Motor neuron (in vitro differentiated cells): ENCODE measurements at regions not wholly inside any gene's neighbourhood (a gene's known extent, or its start where the extent isn't known, plus 50 kb on each side); places are given as distances from the start of the nearest gene placed in this dataset.
A peak's percentile ranks its signal among the peaks of the same experiment; 100 is the strongest.
"Not testable (repeated sequence)": the region's sequence is repeated elsewhere in the genome, so short reads cannot be mapped to it uniquely, and the experiment has no call there.

Experiments
- ATAC-seq, 8 experiments: fragments of 200-7000 bp; cut with Tn5 transposase; replicated peaks in 6 of 8; 2 replicates each; pipeline ENCODE4 v1.8.0; 2021; ENCODE audit warnings: mild to moderate bottlenecking in 8 of 8, moderate library complexity in 8 of 8
- H3K27ac ChIP-seq, 2 donors: fragments of 250-450 bp; sonication (Bioruptor Pico); 2 replicates each; pipeline ENCODE4 v1.9.0; 2021; ENCODE audit warnings: antibody characterized with exemption in 2 of 2, mild to moderate bottlenecking in 2 of 2, moderate library complexity in 1 of 2
- H3K4me1 ChIP-seq, 2 donors: fragments of 250-450 bp; sonication (Bioruptor Pico); replicated peaks in 1 of 2; 2 replicates each; pipeline ENCODE4 v1.6.1; 2021; ENCODE audit warnings: antibody characterized with exemption in 2 of 2, mild to moderate bottlenecking in 2 of 2, moderate library complexity in 1 of 2
- H3K4me3 ChIP-seq, 5 donors: fragments of 250-450 bp; sonication (Bioruptor Pico); 2 replicates each; pipeline ENCODE4 v1.9.0; 2021; ENCODE audit warnings: antibody characterized with exemption in 5 of 5, mild to moderate bottlenecking in 5 of 5, moderate library complexity in 4 of 5
- WGBS, 10 experiments: fragments of 450-650 bp; shearing (Covaris generic); methylation state at CpG; one replicate each; pipeline ENCODE4 v1.0.0; 2022; 5-methylcytosine and 5-hydroxymethylcytosine counted together
- in situ Hi-C, 9 experiments: fragments of 400-800 bp; cut with MboI; loops; one replicate each; pipeline ENCODE4 v1.15.0; 2021; ENCODE audit warnings: low sequenced_read_pairs in 9 of 9, low pct_unique_long_range_greater_than_20kb in 2 of 9; ENCODE audit not compliant: unreplicated experiment in 9 of 9

- Histone ChIP-seq H3K4me1 (no peaks in the 10 kb centered on the region), H3K4me3 (no peak overlapping the region), H3K27ac (no peak overlapping the region)
- in situ Hi-C loops: no loop called here
- ATAC-seq: no peak
- WGBS, 10 experiments: 5 to 20% (median 17%) methylated on average over 2 to 4 of the region's 15 CpGs; no CpG with 5 or more reads in 6 of the 10 experiments
These were observed 55.4 kb downstream of the TMEM121 start for GRCh38 chr14:105581551-105582341.

- peak in 1 of 8 experiments; percentile 23 for ATAC-seq
- WGBS, 10 experiments: 0 to 52% (median 27%) methylated on average over 1 to 3 of the region's 4 CpGs
- Histone ChIP-seq H3K4me3 (no peak overlapping the region), H3K27ac (no peak overlapping the region), H3K4me1 (no peaks in the 10 kb centered on the region)
- in situ Hi-C loops: no loop called here
These were observed 56.3 kb downstream of the TMEM121 start for GRCh38 chr14:105582639-105583038.

GRCh38 chr14:105583914-105584313 is 57.5 kb downstream of the TMEM121 start:
- ATAC-seq, H3K27ac ChIP-seq, H3K4me3 ChIP-seq, in situ Hi-C loops, H3K4me1 ChIP-seq: not testable (repeated sequence)
- WGBS, 10 experiments: no CpG with 5 or more reads among the region's 13 CpGs

- H3K4me1 ChIP-seq, H3K4me3 ChIP-seq, ATAC-seq, H3K27ac ChIP-seq, in situ Hi-C loops: not testable (repeated sequence)
- 0 to 60% (median 50%) methylated on average over 1 to 2 of the region's 2 CpGs; no CpG with 5 or more reads in 7 of the 10 experiments for WGBS, 10 experiments
These were observed 58.9 kb downstream of the TMEM121 start for GRCh38 chr14:105585290-105585689.

DNA sequence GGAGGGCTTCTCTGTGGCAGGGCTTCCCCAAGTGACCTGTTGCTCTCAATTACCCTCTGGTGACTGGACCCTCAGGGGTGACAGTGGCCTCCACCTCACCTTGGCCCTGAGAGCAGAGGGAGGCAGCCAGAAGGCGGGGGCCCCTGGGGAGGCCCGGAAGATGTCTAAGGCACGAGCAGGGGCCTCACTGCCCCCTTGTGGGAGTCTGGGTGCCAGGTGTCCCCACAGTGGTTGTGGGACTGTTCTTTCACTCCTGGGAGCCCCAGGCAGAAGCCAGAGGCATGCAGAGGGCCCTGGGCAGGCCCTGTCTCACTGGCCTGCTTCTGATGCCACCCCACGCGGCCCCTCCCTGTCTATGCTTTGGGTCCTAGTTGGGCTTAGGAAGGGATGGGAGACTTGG is 59.3 kb downstream of the TMEM121 start:
- H3K4me1 ChIP-seq, in situ Hi-C loops, H3K4me3 ChIP-seq, H3K27ac ChIP-seq, ATAC-seq: not testable (repeated sequence)
- WGBS, 10 experiments: no CpG with 5 or more reads among the region's 5 CpGs

DNA sequence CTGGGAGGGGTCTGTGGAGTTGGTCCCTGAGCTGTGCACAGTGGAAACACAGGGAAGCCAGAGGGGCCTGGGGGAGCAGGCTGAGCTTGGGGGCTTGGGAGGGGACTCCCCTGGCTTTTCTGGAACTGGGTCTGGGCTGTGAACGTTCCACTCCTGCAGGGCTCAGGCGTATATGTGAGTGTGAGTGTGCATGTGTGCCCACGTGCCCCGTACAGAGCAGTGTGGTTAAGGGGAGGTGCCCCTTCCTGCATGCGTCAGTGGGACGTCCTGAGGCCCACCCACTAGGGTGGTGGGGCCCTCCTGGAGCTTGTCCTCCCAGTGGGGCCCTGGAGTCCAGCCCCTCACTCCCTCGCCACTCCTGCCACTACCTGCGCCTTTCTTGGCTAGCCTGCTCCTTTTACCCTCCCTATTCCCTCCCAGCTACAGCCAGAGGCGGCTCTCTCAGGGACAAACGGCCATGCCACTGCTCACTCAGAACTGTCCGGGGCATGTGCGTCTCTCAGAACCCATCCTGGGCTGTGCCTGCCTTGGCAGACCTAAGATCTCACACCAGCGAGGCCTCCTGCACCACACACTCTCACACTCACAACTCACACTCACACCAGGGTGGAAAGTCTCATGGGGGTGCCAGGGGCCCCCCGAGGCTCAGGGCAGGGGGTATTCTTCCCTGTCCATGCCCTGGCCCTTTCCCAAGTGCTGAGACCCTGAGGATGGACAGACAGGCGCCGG is 59.9 kb downstream of the TMEM121 start:
- in situ Hi-C loops, H3K27ac ChIP-seq: not testable (repeated sequence)
- no CpG with 5 or more reads among the region's 16 CpGs for WGBS, 10 experiments

GRCh38 chr14:105587034-105587433 is 60.7 kb downstream of the TMEM121 start:
- H3K4me1 ChIP-seq, in situ Hi-C loops, ATAC-seq, H3K4me3 ChIP-seq, H3K27ac ChIP-seq: not testable (repeated sequence)
- WGBS, 10 experiments: no CpG with 5 or more reads among the region's 19 CpGs

More for the DNA sequence above, 59.9 kb downstream of the TMEM121 start:
- ATAC-seq, H3K4me1 ChIP-seq, H3K4me3 ChIP-seq: not testable (repeated sequence)

GRCh38 chr14:105587482-105588235 is 61.3 kb downstream of the TMEM121 start:
- in situ Hi-C loops, H3K27ac ChIP-seq, H3K4me3 ChIP-seq, H3K4me1 ChIP-seq, ATAC-seq: not testable (repeated sequence)
- WGBS, 10 experiments: 90% methylated on average over 4 of the region's 37 CpGs; no CpG with 5 or more reads in 9 of the 10 experiments

DNA sequence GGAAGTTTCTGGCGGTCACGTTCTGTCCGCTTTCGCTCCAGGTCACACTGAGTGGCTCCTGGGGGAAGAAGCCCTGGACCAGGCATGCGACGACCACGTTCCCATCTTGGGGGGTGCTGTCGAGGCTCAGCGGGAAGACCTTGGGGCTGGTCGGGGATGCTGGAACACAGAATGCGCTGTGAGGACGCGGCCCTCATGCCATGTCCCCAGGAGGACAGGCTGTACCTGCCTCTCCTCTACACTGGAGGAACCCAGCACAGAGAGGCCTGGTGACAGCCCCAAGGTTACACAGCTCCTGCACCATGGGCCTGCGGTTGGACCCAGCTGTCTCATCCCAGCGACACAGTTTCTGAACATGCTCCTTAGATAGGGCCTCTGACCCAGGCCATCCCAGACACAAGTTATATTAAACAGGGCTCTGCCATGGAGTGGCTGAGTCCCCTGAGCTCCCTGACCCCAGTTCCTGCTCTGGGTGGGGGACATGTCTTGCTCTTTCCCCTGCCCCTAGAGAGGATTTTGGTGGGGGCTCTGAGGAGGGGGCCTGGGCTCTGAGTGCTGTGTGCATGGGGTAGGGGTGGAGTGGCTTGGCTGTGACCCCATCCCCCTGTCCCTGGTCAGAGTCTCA is 62.0 kb downstream of the TMEM121 start:
- no peak for ATAC-seq
- Histone ChIP-seq H3K27ac (no peak overlapping the region), H3K4me1 (no peaks in the 10 kb centered on the region), H3K4me3 (no peak overlapping the region)
- 53 to 94% (median 83%) methylated on average over 2 to 9 of the region's 15 CpGs; no CpG with 5 or more reads in 4 of the 10 experiments for WGBS, 10 experiments
- in situ Hi-C loops: no loop called here

DNA sequence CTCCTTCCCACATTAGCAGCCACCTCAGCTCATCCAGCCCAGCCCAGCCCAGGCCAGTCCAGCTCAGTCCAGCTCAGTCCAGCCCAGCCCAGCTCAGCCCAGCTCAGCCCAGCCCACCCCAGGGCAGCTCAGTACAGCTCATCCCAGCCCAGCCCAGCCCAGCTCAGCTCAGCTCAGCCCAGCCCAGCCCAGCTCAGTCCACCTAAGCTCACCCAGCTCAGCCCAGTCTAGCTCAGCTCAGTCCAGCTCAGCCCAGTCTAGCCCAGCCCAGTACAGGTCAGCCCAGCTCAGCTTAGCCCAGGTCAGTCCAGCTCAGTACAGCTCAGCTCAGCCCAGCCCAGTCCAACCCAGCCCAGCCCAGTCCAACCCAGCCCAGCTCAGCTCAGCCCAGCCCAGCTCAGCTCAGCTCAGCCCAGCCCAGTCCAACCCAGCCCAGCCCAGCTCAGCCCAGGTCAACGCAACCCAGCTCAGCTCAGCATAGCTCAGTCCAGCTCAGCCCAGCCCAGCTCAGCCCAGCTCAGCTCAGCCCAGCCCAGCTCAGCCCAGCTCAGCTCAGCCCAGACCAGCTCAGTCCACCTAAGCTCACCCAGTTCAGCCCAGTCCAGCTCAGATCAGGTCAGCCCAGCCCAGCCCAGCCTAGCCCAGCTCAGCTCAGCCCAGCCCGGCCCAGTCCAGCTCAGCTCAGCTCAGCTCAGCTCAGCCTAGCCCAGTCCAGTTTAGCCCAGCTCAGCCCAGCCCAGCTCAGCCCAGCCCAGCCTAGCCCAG is 63.0 kb downstream of the TMEM121 start:
- Histone ChIP-seq H3K27ac (no peak overlapping the region), H3K4me1 (no peaks in the 10 kb centered on the region), H3K4me3 (no peak overlapping the region)
- in situ Hi-C loops: no loop called here
- WGBS, 10 experiments: 60 to 67% methylated on average over 1 of the region's 2 CpGs; no CpG with 5 or more reads in 8 of the 10 experiments
- ATAC-seq: peak in 3 of 8 experiments; percentile 30 to 76 (median 74)

DNA sequence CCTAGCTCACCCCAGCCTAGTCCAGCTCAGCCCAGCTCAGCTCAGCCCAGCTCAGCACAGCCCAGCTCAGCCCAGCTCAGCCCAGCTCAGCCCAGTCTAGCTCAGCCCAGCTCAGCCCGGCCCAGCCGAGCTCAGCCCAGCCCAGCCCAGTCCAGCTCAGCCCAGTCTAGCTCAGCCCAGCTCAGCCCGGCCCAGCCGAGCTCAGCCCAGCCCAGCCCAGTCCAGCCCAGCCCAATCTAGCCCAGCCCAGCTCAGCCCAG is 63.5 kb downstream of the TMEM121 start:
- in situ Hi-C loops, H3K27ac ChIP-seq, H3K4me1 ChIP-seq, ATAC-seq, H3K4me3 ChIP-seq: not testable (repeated sequence)
- 40% methylated on average over 1 of the region's 4 CpGs; no CpG with 5 or more reads in 9 of the 10 experiments for WGBS, 10 experiments

- no peak overlapping the region for H3K27ac ChIP-seq
- 67% methylated on average over 1 of the region's 4 CpGs; no CpG with 5 or more reads in 9 of the 10 experiments for WGBS, 10 experiments
- in situ Hi-C loops: no loop called here
- no peaks in the 10 kb centered on the region for H3K4me1 ChIP-seq
- ATAC-seq: peak in 1 of 8 experiments; percentile 12
- no peak overlapping the region for H3K4me3 ChIP-seq
These were observed 64.7 kb downstream of the TMEM121 start for GRCh38 chr14:105591052-105591451.
